KMS-11 (cell line): ENCODE measurements at regions not wholly inside any gene's neighbourhood (a gene's known extent, or its start where the extent isn't known, plus 50 kb on each side); places are given as distances from the start of the nearest gene placed in this dataset.

Experiments
- H2AFZ ChIP-seq: fragments of 200-600 bp; sonication (generic); 2 replicates; pipeline ENCODE4 v1.6.1; 2016; ENCODE audit warnings: antibody characterized with exemption, mixed run types, low read depth
- H3K27ac ChIP-seq: fragments of 200-600 bp; sonication (generic); 2 replicates; pipeline ENCODE4 v1.6.1; 2016; ENCODE audit warnings: mild to moderate bottlenecking, mixed run types
- H3K27me3 ChIP-seq: fragments of 200-600 bp; sonication (generic); 2 replicates; pipeline ENCODE4 v1.6.1; 2017; ENCODE audit warnings: mild to moderate bottlenecking, low read depth, mixed run types, moderate library complexity; ENCODE audit not compliant: insufficient read depth
- H3K36me3 ChIP-seq: fragments of 200-600 bp; sonication (generic); 2 replicates; pipeline ENCODE4 v1.6.1; 2017; ENCODE audit warnings: mild to moderate bottlenecking, mixed run types; ENCODE audit not compliant: insufficient read depth
- H3K4me1 ChIP-seq: fragments of 200-600 bp; sonication (generic); 2 replicates; pipeline ENCODE4 v1.6.1; 2016; ENCODE audit warnings: mild to moderate bottlenecking, low read depth, mixed run types; ENCODE audit not compliant: poor library complexity, severe bottlenecking
- H3K4me2 ChIP-seq: fragments of 200-600 bp; sonication (generic); 2 replicates; pipeline ENCODE4 v1.7.0; 2016; ENCODE audit warnings: mild to moderate bottlenecking, mixed run types
- H3K4me3 ChIP-seq: fragments of 200-600 bp; sonication (generic); IDR thresholded peaks from 2 replicates; pipeline ENCODE4 v1.6.1; 2017; ENCODE audit warnings: low read depth, low read length, mixed read lengths; ENCODE audit not compliant: insufficient read depth
- H3K79me2 ChIP-seq: fragments of 200-600 bp; sonication (generic); 2 replicates; pipeline ENCODE4 v1.6.1; 2016; ENCODE audit warnings: low read depth, mixed run types; ENCODE audit not compliant: insufficient read depth
- H3K9ac ChIP-seq: fragments of 200-600 bp; sonication (generic); 2 replicates; pipeline ENCODE4 v1.6.1; 2016; ENCODE audit warnings: mild to moderate bottlenecking, mixed run types
- H4K20me1 ChIP-seq: fragments of 200-600 bp; sonication (generic); 2 replicates; pipeline ENCODE4 v1.6.1; 2016; ENCODE audit warnings: mild to moderate bottlenecking, mixed run types; ENCODE audit not compliant: insufficient read depth
- TF ChIP-seq, protein P1 (sequence below): fragments of 200-600 bp; sonication (generic); conservative IDR thresholded peaks from 2 replicates; pipeline ENCODE4 v1.6.1; 2017; ENCODE audit warnings: low read depth, mild to moderate bottlenecking, antibody characterized with exemption, low read length, moderate library complexity, mixed read lengths

GRCh38 chrX:40304115-40304514 is 206.4 kb upstream of the BCOR start:
- Histone ChIP-seq H4K20me1 (no peaks in the 10 kb centered on the region), H3K79me2 (no peaks in the 10 kb centered on the region), H2AFZ (no peak overlapping the region), H3K4me1 (no peaks in the 10 kb centered on the region), H3K4me3 (no peak overlapping the region), H3K4me2 (no peak overlapping the region), H3K27ac (no peak overlapping the region), H3K36me3 (no peaks in the 10 kb centered on the region), H3K9ac (no peak overlapping the region), H3K27me3 (no peaks in the 10 kb centered on the region)
- TF ChIP-seq, protein P1, sequence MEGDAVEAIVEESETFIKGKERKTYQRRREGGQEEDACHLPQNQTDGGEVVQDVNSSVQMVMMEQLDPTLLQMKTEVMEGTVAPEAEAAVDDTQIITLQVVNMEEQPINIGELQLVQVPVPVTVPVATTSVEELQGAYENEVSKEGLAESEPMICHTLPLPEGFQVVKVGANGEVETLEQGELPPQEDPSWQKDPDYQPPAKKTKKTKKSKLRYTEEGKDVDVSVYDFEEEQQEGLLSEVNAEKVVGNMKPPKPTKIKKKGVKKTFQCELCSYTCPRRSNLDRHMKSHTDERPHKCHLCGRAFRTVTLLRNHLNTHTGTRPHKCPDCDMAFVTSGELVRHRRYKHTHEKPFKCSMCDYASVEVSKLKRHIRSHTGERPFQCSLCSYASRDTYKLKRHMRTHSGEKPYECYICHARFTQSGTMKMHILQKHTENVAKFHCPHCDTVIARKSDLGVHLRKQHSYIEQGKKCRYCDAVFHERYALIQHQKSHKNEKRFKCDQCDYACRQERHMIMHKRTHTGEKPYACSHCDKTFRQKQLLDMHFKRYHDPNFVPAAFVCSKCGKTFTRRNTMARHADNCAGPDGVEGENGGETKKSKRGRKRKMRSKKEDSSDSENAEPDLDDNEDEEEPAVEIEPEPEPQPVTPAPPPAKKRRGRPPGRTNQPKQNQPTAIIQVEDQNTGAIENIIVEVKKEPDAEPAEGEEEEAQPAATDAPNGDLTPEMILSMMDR: no peak

DNA sequence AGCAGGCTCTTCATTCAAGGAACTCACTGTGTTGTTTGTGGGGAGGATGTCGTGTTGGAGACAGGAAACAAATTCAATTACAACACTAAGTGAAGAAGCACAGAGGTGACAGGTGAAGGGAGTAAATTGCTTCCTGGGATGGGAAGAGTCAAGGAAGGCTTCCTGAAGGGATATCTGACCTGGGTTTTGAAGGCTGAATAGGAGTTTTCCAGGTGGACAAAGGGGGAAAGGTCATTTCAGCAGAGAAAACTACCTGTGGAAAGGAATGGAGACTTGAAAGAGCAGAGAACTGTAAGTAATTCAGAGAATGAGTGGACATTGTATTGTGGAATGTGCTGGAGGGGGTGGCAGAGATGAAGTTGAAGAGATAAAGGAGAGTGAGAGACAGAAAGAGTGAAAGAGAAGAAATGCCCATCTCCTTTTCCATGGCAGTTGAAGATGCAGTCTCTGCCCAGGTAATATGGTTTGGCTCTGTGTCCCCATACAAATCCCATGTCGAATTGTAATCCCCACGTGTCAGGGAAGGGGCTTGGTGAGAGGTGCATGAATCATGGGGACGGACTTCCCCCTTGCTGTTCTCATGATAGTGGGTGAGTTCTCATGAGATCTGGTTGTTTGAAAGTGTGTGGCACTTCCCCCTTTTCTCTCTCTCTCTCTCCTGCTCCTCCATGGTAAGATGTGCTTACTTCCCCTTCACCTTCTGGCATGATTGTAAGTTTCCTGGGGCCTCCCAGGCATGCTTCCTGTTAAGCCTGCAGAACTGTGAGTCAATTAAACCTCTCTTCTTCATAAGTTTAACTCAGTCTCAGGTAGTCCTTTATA is 205.7 kb upstream of the BCOR start:
- Histone ChIP-seq H3K36me3 (no peaks in the 10 kb centered on the region), H2AFZ (no peak overlapping the region), H3K79me2 (no peaks in the 10 kb centered on the region), H3K9ac (no peak overlapping the region), H3K4me3 (no peak overlapping the region), H3K4me2 (no peak overlapping the region), H3K4me1 (no peaks in the 10 kb centered on the region), H4K20me1 (no peaks in the 10 kb centered on the region), H3K27me3 (no peaks in the 10 kb centered on the region), H3K27ac (no peak overlapping the region)
- TF ChIP-seq, protein P1: no peak

DNA sequence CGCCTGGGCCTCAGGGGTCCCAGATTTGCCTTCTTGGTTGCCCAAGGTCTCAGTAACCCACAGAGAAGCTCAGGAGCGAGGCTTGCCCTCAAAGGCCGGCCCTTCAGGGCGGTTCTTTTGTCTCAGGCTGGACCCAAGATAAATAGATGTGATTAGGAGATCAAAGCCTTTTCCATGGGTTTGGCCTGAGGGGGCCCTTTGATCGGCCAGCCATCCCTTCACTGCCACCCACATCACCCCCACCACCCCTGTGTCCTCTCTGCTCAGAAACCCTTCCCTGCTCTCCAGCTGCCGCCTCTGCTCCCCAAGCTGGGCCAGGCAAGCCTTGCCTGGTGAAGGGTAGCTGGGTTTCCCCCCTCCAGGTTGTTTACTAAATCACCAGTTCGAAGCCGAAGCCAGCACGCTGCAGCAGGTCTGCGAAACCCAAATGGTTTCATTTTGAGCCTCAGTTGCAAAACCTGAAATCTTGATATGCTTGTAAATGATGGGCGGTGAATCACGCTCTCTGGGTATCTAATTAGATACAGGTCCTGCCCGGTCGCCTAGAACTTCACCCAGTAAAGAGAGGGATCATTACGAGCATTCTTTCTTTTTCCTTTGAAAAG is 202.6 kb upstream of the BCOR start:
- TF ChIP-seq, protein P1: no peak
- Histone ChIP-seq H3K36me3 (no peaks in the 10 kb centered on the region), H3K27me3 (no peaks in the 10 kb centered on the region), H3K27ac (no peak overlapping the region), H4K20me1 (no peaks in the 10 kb centered on the region), H3K79me2 (no peaks in the 10 kb centered on the region), H2AFZ (no peak overlapping the region), H3K9ac (no peak overlapping the region), H3K4me2 (no peak overlapping the region), H3K4me1 (no peaks in the 10 kb centered on the region), H3K4me3 (no peak overlapping the region)

GRCh38 chrX:40299641-40300046 is 201.9 kb upstream of the BCOR start:
- Histone ChIP-seq H3K4me3 (no peak overlapping the region), H3K9ac (no peak overlapping the region), H2AFZ (no peak overlapping the region), H3K27me3 (no peaks in the 10 kb centered on the region), H3K4me2 (no peak overlapping the region), H3K79me2 (no peaks in the 10 kb centered on the region), H4K20me1 (no peaks in the 10 kb centered on the region), H3K27ac (no peak overlapping the region), H3K4me1 (no peaks in the 10 kb centered on the region), H3K36me3 (no peaks in the 10 kb centered on the region)
- TF ChIP-seq, protein P1: no peak
